Transverse colon (tissue), 4 donors: ENCODE measurements at regions not wholly inside any gene's neighbourhood (a gene's known extent, or its start where the extent isn't known, plus 50 kb on each side); places are given as distances from the start of the nearest gene placed in this dataset.

Source experiments
- DNase-seq: peaks from one replicate; pipeline ENCODE4 v3.0.0-alpha.2; 2019
- H3K27ac ChIP-seq, 4 donors: fragments of 200-600 bp; sonication (generic); 2 replicates each; pipeline ENCODE4 v1.5.1; 2016 to 2018; ENCODE audit warnings: inconsistent platforms in 4 of 4
- H3K27me3 ChIP-seq: fragments of 200-600 bp; sonication (generic); 2 replicates; pipeline ENCODE4 v1.5.1; 2017; ENCODE audit warnings: inconsistent platforms
- H3K36me3 ChIP-seq, 4 donors: fragments of 200-600 bp; sonication (generic); 2 replicates each; pipeline ENCODE4 v1.5.1; 2017 to 2019; ENCODE audit warnings: inconsistent platforms in 4 of 4
- H3K4me1 ChIP-seq, 4 donors: fragments of 200-600 bp; sonication (generic); 2 replicates each; pipeline ENCODE4 v1.5.1; 2017 to 2020; ENCODE audit warnings: inconsistent platforms in 4 of 4
- H3K4me3 ChIP-seq, 4 donors: fragments of 200-600 bp; sonication (generic); 1 replicate in 1 of 4; 2 replicates in 3 of 4; pipeline versions ENCODE4 v1.5.1 to v1.6.1; 2017 to 2019; ENCODE audit warnings: inconsistent platforms in 4 of 4
- H3K9me3 ChIP-seq, 2 donors: fragments of 200-600 bp; sonication (generic); 2 replicates each; pipeline ENCODE4 v1.5.1; 2017 to 2019; ENCODE audit warnings: inconsistent platforms in 2 of 2
- EP300 ChIP-seq: sonication (generic); formaldehyde crosslinking; IDR thresholded peaks from one replicate; pipeline ENCODE4 v1.6.1; 2017; ENCODE audit warnings: antibody characterized with exemption, low read depth
- POLR2A ChIP-seq: fragments of 450-650 bp; IDR thresholded peaks from one replicate; pipeline ENCODE4 v1.6.1; 2016; ENCODE audit warnings: antibody characterized with exemption, mild to moderate bottlenecking, moderate library complexity
- POLR2AphosphoS5 ChIP-seq, 3 donors: sonication (generic); formaldehyde crosslinking; IDR thresholded peaks; one replicate each; pipeline ENCODE4 v1.6.1; 2016; ENCODE audit warnings: antibody characterized with exemption in 3 of 3
- WGBS, 2 donors: methylation state at CpG; one replicate each; pipeline ENCODE4 v1.1.5; 2018; ENCODE audit warnings: low coverage in 1 of 2; 5-methylcytosine and 5-hydroxymethylcytosine counted together
- in situ Hi-C, 4 donors: fragments of 200-750 bp; cut with MboI; loops; one replicate each; pipeline versions ENCODE4 v1.15.0 to v1.15.1; 2017; ENCODE audit warnings: low sequenced_read_pairs in 3 of 4, low pct_ligation_motif_present in 1 of 4, low pct_unique_long_range_greater_than_20kb in 1 of 4
- intact Hi-C: fragments of 100-400 bp; cut with DNase I; formaldehyde crosslinking; loops from one replicate; pipeline ENCODE4 v1.15.1; 2023; ENCODE audit warnings: low total_unique reads
- TF ChIP-seq, protein P1 (sequence below), 5 experiments: fragments of 200-600 bp in 3 of 5; fragments of 450-650 bp in 2 of 5; sonication (generic) in 3 of 5; IDR thresholded peaks; 1 replicate in 2 of 5; 2 replicates in 3 of 5; pipeline ENCODE4 v1.5.1; 2016 to 2017; ENCODE audit warnings: antibody characterized with exemption in 5 of 5, inconsistent platforms in 3 of 5, mild to moderate bottlenecking in 2 of 5, moderate library complexity in 1 of 5

DNA sequence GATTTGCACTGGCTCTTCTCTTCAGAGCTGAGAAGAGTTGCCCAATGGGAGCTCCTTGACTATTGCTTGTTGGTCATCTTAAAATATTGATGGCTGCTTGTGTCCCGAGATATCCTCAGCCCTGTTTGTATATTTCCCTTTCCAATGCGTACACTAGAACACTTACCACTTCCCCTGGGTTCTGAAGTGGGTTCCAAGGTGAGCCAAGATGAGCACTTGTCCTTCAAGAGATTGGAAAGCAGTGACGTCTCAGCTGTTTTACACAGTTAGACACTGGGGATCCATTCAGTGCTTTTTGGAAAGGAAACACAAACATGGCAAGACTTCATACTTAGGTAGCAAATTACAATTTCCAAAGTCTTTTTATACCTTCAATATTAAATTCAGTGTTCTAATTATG lies 716.4 kb upstream of the CITED2 start:
- Histone ChIP-seq H3K9me3 (no peaks in the 10 kb centered on the region), H3K4me1 (no peaks in the 10 kb centered on the region), H3K27me3 (no peaks in the 10 kb centered on the region), H3K27ac (no peak overlapping the region), H3K4me3 (no peak overlapping the region), H3K36me3 (no peaks in the 10 kb centered on the region)
- no peak for TF ChIP-seq POLR2AphosphoS5 (IDR thresholded peaks at IDR 0.05)
- no peak for TF ChIP-seq POLR2A
- no peak for TF ChIP-seq EP300
- TF ChIP-seq, protein P1, sequence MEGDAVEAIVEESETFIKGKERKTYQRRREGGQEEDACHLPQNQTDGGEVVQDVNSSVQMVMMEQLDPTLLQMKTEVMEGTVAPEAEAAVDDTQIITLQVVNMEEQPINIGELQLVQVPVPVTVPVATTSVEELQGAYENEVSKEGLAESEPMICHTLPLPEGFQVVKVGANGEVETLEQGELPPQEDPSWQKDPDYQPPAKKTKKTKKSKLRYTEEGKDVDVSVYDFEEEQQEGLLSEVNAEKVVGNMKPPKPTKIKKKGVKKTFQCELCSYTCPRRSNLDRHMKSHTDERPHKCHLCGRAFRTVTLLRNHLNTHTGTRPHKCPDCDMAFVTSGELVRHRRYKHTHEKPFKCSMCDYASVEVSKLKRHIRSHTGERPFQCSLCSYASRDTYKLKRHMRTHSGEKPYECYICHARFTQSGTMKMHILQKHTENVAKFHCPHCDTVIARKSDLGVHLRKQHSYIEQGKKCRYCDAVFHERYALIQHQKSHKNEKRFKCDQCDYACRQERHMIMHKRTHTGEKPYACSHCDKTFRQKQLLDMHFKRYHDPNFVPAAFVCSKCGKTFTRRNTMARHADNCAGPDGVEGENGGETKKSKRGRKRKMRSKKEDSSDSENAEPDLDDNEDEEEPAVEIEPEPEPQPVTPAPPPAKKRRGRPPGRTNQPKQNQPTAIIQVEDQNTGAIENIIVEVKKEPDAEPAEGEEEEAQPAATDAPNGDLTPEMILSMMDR (IDR thresholded peaks at IDR 0.05) = no peak
- 85 to 90% methylated on average over 3 of the region's 3 CpGs for WGBS, 2 donors
- in situ Hi-C loops (no loop called here), intact Hi-C loops (no loop called here)
- no peak for DNase-seq

DNA sequence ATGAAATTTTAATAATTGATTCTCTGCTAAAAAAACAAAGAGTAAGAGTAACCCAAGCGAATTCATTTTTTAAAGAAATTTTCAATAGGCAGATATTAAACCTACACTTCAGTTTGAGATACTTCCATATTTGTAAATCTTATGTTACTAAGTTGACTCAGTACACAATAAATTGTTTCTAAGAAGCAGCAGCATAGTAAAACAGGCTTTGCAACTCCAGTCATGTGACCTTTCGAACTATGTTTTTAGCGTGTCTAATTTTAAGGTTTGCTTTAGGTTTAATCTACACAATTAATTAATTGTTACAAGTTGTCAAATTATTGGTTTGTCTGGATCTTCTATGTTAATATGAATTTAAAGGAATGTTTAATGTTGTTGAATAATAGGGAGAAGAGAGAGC lies 708.9 kb upstream of the CITED2 start:
- no peak overlapping the region for H3K27ac ChIP-seq
- DNase-seq = no peak
- in situ Hi-C loops (no loop called here), intact Hi-C loops (no loop called here)
- H3K4me3 ChIP-seq = no peak overlapping the region
- 65 to 76% methylated on average over 3 of the region's 3 CpGs for WGBS, 2 donors
- H3K36me3 ChIP-seq = no peaks in the 10 kb centered on the region
- peaks cover 6 to 31% (median 13%) of the 10 kb centered on the region in 4 donors for H3K4me1 ChIP-seq
- H3K27me3 ChIP-seq = no peaks in the 10 kb centered on the region
- H3K9me3 ChIP-seq = no peaks in the 10 kb centered on the region
- TF ChIP-seq EP300 = no peak
- no peak for TF ChIP-seq POLR2A
- TF ChIP-seq POLR2AphosphoS5 (IDR thresholded peaks at IDR 0.05) = no peak
- TF ChIP-seq, protein P1 (IDR thresholded peaks at IDR 0.05) = no peak

DNA sequence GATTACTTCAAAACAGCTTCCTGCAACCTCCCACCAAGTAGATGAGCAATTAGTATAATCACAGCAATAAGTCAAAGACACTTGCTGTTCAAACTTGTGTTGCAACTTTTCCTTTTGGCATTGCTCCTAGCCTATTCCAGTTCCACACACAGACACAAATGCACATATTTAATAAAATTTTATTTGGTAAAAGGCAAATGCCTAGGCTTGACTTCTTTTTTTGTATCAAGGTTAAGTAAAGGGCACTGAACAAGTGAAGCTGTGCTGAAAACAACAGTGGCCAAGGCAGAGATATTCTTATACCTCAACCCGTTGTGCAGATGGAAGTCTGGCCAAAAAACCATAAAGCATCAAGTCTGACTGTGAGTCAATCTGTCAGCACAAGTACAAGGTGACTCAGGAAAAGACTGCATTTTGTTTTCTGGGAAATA lies 708.4 kb upstream of the CITED2 start:
- Histone ChIP-seq H3K4me1 (peaks cover 7 to 36% (median 16%) of the 10 kb centered on the region in 4 donors), H3K4me3 (no peak overlapping the region), H3K36me3 (no peaks in the 10 kb centered on the region), H3K9me3 (no peaks in the 10 kb centered on the region), H3K27me3 (no peaks in the 10 kb centered on the region), H3K27ac (no peak overlapping the region)
- 31 to 41% methylated on average over 1 of the region's 1 CpG for WGBS, 2 donors
- in situ Hi-C loops = no loop called here
- no peak for DNase-seq
- TF ChIP-seq POLR2A (no peak), POLR2AphosphoS5 (IDR thresholded peaks at IDR 0.05) (no peak), EP300 (no peak)
- TF ChIP-seq, protein P1 (IDR thresholded peaks at IDR 0.05) = no peak
- intact Hi-C loops = no loop called here

DNA sequence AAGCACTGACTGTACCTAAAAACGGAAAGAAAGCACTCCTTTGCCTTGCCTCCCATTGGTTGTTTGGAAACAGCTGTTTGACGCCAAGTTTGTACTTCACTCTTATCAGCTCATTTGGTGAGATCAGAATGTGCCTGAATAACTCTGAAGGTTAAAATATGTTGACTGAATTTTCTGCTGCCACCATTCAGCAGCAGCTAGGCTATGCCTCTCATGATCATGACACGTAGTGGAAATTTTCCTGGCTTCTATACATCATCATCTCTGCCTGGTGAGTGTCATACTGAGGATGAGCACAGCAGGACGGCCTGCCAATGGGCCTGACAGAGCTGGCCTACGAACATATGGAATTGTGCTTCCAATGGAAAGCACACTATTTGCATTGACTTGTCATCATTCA lies 704.9 kb upstream of the CITED2 start:
- H3K9me3 ChIP-seq = no peaks in the 10 kb centered on the region
- intact Hi-C loops (no loop called here), in situ Hi-C loops (no loop called here)
- H3K27me3 ChIP-seq = no peaks in the 10 kb centered on the region
- TF ChIP-seq POLR2AphosphoS5 (IDR thresholded peaks at IDR 0.05) (no peak), POLR2A (no peak), EP300 (no peak)
- TF ChIP-seq, protein P1 (IDR thresholded peaks at IDR 0.05) = no peak
- WGBS, 2 donors = 55 to 57% methylated on average over 5 of the region's 5 CpGs
- H3K27ac ChIP-seq = peak overlapping the region; percentile 52 to 59 (median 56)
- H3K36me3 ChIP-seq = no peaks in the 10 kb centered on the region
- H3K4me3 ChIP-seq = no peak overlapping the region
- peaks cover 7 to 37% (median 16%) of the 10 kb centered on the region in 4 donors for H3K4me1 ChIP-seq
- DNase-seq = no peak
